ENCODE measurements at regions not wholly inside any gene's neighbourhood (a gene's known extent, or its start where the extent isn't known, plus 50 kb on each side); places are given as distances from the start of the nearest gene placed in this dataset.
A peak's percentile ranks its signal among the peaks of the same experiment; 100 is the strongest.
"Not testable (repeated sequence)": the region's sequence is repeated elsewhere in the genome, so short reads cannot be mapped to it uniquely, and the experiment has no call there.

DNA sequence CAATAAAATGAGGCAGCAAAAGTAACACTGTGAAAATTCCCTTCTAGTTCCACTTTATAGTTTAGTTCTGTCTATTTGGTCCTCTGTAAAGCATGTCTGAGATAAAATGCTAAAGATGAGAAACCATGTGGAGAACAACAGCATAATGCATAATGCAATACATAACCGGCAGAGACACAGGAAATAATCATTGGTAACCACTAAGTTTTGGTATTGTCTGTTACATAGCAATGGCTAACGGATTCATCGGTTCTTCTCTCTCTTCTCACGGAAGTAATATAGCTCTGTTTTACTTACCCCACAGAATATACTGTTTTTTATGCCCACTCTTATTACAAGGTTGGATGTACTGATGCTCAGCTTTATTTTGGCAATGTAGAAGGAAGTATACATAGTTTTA is 158.9 kb downstream of the FAM174A start:
- no peak overlapping the region for H3K4me3 ChIP-seq (ENCODE audit: low read length)
- DNase-seq (ENCODE audit: low read depth) = no peak
- TF ChIP-seq, protein P1, sequence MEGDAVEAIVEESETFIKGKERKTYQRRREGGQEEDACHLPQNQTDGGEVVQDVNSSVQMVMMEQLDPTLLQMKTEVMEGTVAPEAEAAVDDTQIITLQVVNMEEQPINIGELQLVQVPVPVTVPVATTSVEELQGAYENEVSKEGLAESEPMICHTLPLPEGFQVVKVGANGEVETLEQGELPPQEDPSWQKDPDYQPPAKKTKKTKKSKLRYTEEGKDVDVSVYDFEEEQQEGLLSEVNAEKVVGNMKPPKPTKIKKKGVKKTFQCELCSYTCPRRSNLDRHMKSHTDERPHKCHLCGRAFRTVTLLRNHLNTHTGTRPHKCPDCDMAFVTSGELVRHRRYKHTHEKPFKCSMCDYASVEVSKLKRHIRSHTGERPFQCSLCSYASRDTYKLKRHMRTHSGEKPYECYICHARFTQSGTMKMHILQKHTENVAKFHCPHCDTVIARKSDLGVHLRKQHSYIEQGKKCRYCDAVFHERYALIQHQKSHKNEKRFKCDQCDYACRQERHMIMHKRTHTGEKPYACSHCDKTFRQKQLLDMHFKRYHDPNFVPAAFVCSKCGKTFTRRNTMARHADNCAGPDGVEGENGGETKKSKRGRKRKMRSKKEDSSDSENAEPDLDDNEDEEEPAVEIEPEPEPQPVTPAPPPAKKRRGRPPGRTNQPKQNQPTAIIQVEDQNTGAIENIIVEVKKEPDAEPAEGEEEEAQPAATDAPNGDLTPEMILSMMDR (IDR thresholded peaks at IDR 0.05; ENCODE audit: insufficient read depth, low read depth, low read length, missing control alignments) = no peak

DNA sequence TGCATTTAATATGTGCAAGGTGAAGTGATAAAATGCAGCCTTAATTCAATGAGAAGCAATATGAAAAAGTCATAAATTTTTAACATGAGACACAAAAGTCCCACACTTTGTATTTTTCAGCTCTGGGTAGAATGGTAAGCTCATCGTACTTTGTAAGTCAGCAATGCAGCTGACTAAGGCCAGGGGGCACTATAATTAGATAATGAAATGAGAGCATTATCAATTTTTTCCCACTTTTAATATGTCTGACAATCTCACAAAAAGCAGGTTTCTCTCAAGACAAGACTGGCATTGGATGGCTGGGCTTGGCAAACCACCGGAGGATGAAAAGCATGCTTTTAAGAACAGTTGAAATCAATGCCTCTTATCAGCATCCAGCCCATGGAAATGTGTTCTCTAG is 162.8 kb downstream of the FAM174A start:
- TF ChIP-seq, protein P1 (IDR thresholded peaks at IDR 0.05; ENCODE audit: insufficient read depth, low read depth, low read length, missing control alignments) = peak; percentile 18
- H3K4me3 ChIP-seq (ENCODE audit: low read length) = no peak overlapping the region
- no peak for DNase-seq (ENCODE audit: low read depth)

DNA sequence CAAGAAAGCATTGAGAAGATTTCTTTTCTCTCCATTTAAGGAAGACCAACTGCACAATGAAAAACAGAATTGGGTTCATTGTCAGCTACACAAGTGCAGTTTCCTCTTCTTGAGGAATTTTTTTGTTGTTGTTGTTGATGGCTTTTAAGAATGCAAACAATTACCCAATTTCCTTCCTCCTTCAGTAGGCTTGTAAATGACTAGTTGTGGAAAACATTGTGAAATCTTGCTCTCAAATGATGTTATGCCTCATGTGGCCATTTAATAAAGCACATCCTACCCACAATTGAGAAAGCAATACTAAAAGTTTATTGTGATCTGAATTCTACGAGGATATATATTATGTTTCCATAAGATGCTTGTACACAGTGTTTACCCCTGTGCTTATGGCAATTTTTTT is 171.6 kb downstream of the FAM174A start:
- TF ChIP-seq, protein P1 (IDR thresholded peaks at IDR 0.05; ENCODE audit: insufficient read depth, low read depth, low read length, missing control alignments) = peak; percentile 54
- DNase-seq (ENCODE audit: low read depth) = peak; percentile 65
- H3K4me3 ChIP-seq (ENCODE audit: low read length) = no peak overlapping the region

DNA sequence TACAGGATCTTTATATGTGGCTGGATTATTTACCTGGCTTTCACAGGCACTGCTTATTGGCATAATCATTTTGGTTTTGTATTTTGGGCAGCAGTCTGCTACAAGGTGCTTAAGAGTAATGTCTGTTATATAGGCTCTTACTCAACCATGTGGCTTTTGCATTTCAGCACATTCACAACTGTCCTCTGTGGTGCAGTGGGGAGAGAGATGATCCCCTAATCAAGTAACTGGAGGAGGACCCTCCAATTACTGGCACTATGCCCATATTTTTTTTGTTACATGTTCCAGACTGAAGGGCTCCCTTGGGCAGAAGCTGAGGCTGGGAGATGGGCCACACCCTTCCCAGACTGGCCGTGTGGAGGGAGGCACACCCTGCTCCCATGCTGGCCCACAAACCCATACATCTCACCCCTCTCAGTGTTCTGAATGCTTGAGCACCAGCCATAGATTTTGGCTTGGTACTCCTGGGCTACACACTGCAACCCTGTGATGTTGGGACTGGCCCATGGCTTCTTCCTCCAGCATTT is 173.5 kb downstream of the FAM174A start:
- TF ChIP-seq, protein P1 (IDR thresholded peaks at IDR 0.05; ENCODE audit: insufficient read depth, low read depth, low read length, missing control alignments) = no peak
- DNase-seq (ENCODE audit: low read depth) = no peak
- H3K4me3 ChIP-seq (ENCODE audit: low read length) = no peak overlapping the region

DNA sequence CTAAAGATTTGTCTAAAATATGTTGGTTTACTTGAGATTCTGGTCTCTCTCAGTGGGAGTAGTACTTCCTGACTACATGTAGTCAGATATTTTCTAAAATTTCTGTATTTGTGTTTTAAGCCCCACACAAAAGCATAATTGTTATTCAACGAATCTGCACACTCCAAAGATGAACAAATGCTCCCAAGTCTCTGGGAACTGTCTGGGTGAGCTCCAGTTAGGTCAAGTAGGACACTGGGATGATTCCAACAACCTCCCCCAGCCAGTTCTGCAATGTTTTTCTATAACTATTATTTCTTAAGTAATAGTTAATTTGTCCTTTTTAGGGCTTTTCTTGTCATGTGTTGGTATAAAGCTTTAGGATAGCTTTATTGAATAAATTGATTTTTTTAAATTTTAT is 174.6 kb downstream of the FAM174A start:
- TF ChIP-seq, protein P1 (IDR thresholded peaks at IDR 0.05; ENCODE audit: insufficient read depth, low read depth, low read length, missing control alignments) = no peak
- DNase-seq (ENCODE audit: low read depth) = no peak
- no peak overlapping the region for H3K4me3 ChIP-seq (ENCODE audit: low read length)

DNA sequence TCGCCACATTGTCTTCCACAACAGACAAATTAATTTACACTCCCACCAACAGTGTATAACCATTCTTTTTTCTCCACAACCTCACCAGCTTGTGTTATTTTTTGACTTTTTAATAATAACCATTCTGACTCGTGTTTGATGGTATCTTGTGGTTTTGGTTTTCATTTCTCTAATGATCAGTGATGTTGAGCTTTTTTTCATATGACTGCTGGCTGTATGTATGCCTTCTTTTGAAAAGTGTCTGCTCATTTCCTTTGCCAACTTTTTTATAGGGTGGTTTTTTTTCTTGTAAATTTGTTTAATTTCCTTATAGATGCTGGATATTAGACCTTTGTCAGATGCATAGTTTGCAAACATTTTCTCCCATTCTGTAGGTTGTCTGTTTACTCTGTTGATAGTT is 179.6 kb downstream of the FAM174A start:
- not testable (repeated sequence) for H3K4me3 ChIP-seq (ENCODE audit: low read length); DNase-seq (ENCODE audit: low read depth)

DNA sequence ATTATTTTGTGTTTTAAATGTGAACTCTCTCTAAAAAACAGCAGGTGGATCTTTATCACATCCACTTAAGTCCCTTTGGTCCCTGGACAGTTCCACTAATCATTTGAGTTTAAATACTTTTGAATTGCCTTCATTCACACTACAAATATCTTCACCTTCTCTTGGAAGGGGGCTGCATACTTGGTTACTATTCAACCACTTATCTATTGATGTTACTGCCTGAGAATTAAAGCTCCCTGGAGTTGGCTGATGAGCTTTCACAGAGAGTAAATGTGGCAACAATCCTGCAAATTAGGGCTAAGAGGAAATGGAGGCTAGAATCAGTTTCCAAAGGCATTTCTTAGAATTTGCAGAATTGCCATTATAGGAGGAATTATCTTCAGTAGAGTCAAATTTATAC is 180.4 kb downstream of the ST8SIA4 start:
- TF ChIP-seq, protein P1 (IDR thresholded peaks at IDR 0.05; ENCODE audit: insufficient read depth, low read depth, low read length, missing control alignments) = no peak
- H3K4me3 ChIP-seq (ENCODE audit: low read length) = no peak overlapping the region
- DNase-seq (ENCODE audit: low read depth) = no peak
